ENCODE measurements at regions not wholly inside any gene's neighbourhood (a gene's known extent, or its start where the extent isn't known, plus 50 kb on each side); places are given as distances from the start of the nearest gene placed in this dataset.
"Not testable (repeated sequence)": the region's sequence is repeated elsewhere in the genome, so short reads cannot be mapped to it uniquely, and the experiment has no call there.

DNA sequence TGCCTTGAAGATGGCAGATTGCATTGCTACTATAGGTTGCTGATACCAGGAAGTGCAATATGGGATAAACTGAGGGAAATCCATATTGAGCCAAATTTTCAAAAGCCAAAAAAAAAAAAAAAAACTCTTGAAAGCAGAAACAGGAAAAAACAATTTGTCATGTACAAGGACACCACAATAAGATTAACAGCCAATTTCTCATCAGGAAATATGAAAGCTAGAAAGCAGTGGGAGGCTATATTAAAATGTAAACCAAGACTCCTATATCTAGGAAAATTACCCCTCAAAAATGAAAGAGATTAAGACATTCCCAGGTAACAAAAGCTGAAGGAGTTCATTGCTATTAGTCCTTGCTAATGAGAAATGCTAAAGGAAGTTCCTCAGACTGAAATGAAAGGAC lies 462.8 kb upstream of the DPH6 start:
- no peak for DNase-seq

GRCh38 chr15:36024031-36024688 lies 478.2 kb upstream of the DPH6 start:
- no peak for DNase-seq

- DNase-seq = no peak
These were observed 480.8 kb upstream of the DPH6 start for GRCh38 chr15:36026627-36027283.

GRCh38 chr15:36029606-36030210 lies 483.7 kb upstream of the DPH6 start:
- DNase-seq = no peak

DNA sequence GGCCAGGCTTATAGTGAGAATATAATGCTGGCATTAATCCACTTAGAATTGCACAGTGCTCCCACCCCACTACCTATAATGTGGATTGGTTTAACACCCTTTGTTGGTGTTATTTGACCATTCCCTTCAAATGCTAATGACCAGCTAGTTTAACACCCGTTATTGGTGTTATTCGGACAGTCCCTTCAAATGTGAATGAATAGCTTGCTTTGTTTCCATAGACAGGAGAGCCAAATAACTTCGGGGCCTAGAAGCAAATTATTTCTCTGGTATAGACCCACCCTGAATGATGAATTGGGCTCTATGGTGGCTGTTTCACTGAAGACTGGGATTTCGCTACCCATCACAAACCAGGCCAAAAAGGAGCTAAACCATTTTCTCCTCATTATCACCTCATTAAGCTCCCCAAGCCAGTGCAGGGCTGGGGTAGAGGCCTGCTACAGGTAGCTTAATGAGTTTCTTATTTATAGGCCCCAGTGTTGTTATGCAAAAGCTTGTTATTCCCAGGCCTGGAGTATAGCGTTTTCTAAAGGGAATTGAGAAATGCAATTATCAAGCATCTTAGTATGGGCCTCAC lies 494.1 kb upstream of the DPH6 start:
- DNase-seq = no peak

DNA sequence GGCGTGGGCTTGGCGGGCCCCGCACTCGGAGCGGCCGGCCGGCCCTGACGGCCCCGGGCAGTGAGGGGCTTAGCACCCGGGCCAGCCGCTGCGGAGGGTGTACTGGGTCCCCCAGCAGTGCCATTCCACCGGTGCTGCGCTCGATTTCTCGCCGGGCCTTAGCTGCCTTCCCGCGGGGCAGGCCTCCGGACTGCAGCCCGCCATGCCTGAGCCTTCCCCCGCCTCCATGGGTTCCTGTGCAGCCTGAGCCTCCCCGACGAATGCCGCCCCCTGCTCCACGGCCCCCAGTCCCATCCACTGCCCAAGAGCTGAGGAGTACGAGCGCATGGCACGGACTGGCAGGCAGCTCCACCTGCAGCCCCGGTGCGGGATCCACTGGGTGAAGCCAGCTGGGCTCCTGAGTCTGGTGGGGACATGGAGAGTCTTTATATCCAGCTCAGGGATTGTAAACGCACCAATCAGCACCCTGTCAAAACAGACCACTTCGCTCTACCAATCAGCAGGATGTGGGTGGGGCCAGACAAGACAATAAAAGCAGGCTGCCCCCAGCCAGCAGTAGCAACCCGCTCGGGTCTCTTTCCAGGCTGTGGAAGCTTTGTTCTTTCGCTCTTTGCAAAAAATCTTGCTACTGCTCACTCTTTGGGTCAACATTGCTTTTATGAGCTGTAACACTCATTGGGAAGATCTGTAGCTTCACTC lies 501.2 kb upstream of the DPH6 start:
- DNase-seq = not testable (repeated sequence)

DNA sequence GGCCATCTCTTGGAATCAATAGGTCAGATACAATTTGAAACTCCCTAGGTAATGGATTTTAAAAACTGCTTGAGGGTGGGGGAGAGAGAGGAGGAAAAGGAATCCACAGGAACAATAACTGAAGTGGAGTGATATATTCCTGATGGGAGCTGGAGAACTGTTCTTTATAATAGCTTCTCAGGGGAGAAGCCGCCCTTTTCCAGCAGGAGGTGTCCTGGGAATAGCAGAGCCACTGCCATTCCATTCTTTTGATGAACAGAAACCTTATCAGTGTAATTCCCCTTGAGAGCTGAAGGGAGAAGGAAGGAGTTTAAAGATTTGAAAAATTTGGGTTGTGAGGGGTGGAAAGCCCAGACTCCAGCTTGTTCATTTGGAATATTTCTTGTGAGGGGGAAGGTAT lies 504.9 kb upstream of the DPH6 start:
- DNase-seq = no peak

DNA sequence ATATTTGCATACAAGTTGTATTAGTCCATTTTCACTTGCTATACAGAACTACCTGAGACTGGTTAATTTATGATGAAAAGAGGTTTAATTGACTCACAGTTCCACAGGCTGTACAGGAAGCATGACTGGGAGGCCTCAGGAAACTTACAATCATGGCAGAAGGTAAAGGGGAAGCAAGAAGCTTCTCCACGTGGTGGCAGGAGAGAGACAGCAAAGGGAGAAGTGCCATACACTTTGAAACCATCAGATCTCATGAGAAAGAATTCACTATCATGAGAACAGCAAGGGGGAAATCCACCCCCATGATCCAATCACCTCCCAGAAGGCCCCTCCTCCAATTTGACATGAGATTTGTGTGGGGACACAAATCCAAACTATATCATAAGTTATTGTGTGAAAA lies 506.7 kb upstream of the DPH6 start:
- not testable (repeated sequence) for DNase-seq

GRCh38 chr15:36053746-36054145 lies 507.8 kb upstream of the DPH6 start:
- no peak for DNase-seq

DNA sequence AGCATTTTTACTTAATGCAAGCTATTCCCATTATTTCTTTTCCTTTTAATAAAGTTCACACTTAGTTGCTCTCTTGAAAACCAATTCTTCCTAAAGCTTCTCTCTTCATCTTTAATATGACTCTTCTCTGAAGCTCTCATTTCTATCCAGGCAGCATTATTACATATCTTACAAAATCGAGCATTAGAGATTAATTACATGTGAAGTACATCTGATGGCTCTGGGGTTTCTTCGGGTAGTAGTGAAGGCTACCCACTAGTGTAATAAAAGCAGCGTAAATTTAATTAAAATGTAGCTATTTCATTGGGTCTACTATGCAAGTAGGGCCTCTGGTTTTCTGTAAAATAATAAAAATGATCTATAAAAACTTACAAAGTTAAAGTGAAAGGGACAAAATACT lies 513.6 kb upstream of the DPH6 start:
- no peak for DNase-seq

GRCh38 chr15:36062357-36062756 lies 516.4 kb upstream of the DPH6 start:
- DNase-seq = no peak

DNA sequence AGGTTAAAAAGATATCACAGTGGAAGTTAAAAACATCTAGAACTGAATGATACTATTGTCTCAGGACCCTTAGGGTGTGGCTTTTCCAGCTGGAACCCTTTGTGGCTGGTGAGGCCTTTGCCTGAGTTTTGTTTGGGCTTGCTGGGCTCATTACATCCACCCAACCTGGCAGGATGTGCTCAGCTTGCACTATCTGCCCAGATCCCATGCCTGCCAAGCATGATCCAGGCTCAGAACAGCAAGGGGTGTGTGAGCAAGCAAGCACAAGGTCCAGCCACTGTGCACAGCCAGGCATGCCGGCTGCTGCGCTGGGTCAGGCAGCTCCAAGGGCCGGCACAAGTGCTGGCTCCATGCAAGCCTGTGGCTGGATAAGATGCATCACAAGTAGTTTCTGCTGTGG lies 512.7 kb upstream of the CDIN1 start:
- DNase-seq = no peak

DNA sequence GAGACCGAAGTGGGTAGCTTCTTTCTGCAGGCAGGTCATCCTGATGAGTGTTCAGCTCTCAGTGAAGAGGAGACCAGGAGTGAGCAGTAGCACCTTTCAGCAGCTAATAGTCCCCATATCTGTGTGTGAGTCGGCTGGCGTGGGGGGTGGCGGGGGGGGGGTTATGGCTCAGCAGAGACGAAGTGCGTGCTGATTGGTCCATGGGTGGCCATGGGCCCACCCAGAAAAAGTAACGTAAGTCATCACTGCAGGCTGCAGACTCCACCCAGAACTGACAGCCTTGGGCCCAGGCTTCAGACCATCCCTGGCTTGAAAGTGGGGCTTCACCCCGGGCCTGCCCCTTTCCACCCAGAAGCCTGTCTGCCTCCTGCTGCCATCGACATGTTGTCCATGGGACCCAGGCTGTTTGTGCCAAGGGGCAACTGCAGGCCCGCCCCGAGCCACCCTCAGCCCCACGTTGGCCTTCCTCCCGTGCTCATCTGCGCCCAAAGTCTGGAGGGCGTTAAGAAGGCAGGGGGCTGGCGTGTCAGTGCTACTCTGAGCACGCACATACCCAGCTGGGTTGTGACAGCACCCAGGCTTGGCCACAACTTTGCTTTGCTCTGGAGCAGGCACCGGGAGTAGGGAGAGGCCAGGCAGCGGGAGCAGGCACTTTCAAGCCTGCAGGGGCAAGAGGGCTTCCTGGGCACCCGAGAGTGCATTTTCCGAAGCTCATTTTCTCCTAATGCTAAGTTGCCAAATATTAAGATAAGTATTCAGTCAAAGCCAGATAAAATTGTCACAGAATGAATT lies 511.7 kb upstream of the CDIN1 start:
- no peak for DNase-seq

DNA sequence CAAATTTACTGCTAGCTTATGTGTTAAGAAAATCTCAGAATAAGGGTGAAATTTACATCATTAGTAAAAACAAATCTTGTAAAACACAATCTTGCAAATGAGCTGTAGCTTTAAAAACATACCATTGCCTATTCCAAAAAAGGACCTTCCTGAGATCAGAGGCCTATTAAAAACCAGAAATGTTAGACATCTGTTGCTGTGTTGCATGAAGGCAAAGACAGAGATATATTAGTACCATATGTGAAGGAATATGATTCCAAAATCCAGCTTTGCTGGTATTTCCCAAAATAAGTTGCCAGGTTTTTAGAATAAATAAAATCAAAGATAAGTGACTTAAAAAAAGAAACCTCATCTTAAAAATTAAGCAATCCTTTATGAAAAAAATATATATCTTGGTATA lies 504.1 kb upstream of the CDIN1 start:
- no peak for DNase-seq

- no peak for DNase-seq
These were observed 500.4 kb upstream of the CDIN1 start for GRCh38 chr15:36079021-36079420.

DNA sequence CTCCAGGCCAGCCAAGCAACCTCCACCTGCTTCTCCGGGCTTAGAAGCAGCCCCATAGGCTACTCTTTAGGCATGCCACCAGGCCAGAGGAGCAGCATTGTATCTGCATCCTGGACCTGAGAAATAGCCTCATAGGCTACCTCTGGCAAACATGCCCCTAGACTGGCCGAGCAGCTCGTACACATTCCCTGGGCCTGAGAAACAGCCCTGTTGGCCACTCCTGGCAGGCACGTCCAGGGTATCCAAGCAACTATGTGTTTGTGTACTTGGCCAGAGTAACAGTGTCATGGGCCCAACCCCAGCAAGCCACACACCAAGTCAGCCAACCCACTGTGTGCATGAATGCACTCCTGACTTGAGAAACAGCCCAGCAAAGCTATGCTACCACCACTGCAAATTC lies 498.7 kb upstream of the CDIN1 start:
- DNase-seq = no peak

DNA sequence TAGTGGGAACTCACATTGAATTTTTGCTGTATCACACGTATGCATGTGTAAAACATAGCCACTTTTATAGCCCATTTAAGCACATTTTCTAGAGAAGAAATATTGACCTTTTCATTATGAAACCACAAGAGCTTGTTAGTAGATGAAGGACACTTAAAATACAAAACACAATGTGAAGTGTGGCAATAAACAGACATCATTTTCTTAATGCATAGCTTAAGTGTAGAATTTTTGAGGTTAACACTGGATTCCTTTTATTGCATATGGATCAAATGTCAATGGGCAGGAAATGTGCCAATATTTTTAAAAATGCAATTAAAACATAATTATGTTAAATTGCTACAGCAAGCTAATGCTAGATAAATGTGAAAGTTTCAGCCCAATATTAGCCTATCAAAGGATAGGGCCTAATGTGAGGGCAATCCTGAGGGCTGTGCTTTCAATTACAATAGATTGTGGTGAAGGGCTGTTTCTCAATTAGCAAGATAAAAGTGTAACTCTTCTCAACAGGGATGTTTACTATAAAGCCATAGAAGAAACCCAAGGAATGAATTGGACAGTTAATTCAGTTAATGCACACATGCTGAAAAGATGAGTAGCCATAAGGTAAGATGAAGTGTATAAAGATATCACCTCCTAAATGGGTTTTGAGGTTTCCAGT lies 489.0 kb upstream of the CDIN1 start:
- no peak for DNase-seq

- no peak for DNase-seq
These were observed 472.6 kb upstream of the CDIN1 start for GRCh38 chr15:36106640-36107335.

DNA sequence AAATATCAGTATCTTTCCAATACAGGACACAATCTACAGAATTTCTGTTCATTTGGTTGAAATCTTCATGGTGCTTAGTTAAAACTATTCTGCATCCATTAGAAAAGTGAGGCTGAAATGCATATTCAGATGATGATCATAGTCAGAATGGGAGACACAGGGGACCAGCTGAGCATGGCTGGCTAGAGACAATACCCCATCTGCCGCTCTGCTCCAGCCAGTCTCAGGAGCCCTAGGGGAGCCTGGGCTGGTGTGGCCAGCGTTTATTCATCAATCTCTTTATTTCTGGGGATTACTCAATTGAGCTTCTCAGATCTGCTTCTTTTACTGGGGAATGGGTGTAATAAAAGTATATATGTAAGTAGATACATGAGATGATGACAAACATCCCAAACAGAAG lies 470.9 kb upstream of the CDIN1 start:
- DNase-seq = no peak

DNA sequence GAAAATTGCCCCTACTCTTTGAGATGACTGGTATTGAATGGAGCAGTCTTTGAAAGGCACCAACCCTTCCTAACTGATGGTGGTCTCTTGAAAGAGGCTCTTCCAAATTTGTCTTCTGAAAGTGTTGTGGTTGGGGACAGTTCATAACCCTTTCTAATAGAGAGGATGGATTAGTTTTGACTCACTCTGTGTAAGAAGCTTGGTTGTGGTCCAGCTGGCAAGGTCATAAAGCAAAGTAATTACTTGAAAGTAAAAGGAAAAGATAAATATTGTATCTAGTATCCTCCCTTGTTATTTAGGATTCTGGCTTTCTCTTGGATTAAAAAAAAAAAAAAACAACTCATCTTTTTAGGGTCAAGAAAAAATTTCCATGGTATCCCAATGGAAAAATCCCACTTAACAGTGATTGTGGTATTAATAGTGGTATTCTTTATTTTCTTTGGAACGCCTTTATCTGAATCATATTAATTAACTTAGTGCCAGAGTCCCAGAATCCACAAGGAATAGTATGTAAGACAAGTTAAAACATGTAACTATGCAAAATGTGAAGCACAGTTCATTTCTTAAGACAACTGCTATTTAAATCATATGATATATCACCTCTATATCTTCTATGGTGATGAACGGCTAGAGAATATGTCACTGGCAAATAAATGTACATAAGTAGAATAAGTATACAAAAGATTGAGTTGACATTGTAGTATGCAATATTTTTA lies 469.3 kb upstream of the CDIN1 start:
- DNase-seq = no peak

DNA sequence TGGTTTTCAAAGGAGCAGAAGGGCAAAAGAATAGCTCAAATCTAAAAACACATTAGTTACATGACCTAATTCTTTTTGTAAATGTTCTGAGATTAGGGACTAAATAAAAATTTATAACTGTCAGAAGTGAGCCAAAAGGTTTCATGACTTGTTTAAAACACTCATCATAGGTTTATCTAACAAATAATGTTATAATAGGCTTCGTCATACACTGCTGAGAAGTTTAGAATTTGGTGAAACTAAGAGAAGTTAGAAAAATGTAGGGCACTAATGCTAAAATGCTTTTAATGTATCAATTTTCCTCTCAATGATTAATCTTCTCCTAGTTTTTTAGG lies 468.8 kb upstream of the CDIN1 start:
- DNase-seq = no peak
